Endodermal cell (in vitro differentiated cells): ENCODE measurements at regions not wholly inside any gene's neighbourhood (a gene's known extent, or its start where the extent isn't known, plus 50 kb on each side); places are given as distances from the start of the nearest gene placed in this dataset.

ENCODE experiments used
- DNase-seq: peaks from one replicate; pipeline ENCODE4 v3.0.0-alpha.2; 2017
- H3K27ac ChIP-seq: 2 replicates; pipeline ENCODE4 v1.5.1; 2013; ENCODE audit warnings: mild to moderate bottlenecking, low read depth, low read length, moderate library complexity
- H3K27me3 ChIP-seq: 2 replicates; pipeline ENCODE4 v1.6.1; 2013; ENCODE audit warnings: mild to moderate bottlenecking, low read length, moderate library complexity; ENCODE audit not compliant: insufficient read depth, control insufficient read depth, poor library complexity, severe bottlenecking
- H3K36me3 ChIP-seq: 2 replicates; pipeline ENCODE4 v1.7.0; 2013; ENCODE audit warnings: mild to moderate bottlenecking, low read length, moderate library complexity; ENCODE audit not compliant: control insufficient read depth, insufficient read depth
- H3K4me1 ChIP-seq: one replicate; pipeline ENCODE4 v1.7.0; 2013; ENCODE audit warnings: low read length; ENCODE audit not compliant: control insufficient read depth, insufficient read depth
- H3K4me3 ChIP-seq: 2 replicates; pipeline ENCODE4 v1.5.1; 2013; ENCODE audit warnings: mild to moderate bottlenecking, low read length, moderate library complexity
- H3K9ac ChIP-seq: 2 replicates; pipeline ENCODE4 v1.6.1; 2013; ENCODE audit warnings: mild to moderate bottlenecking, low read length, moderate library complexity; ENCODE audit not compliant: poor library complexity, severe bottlenecking; ENCODE audit errors: extremely low read depth
- H3K9me3 ChIP-seq: 2 replicates; pipeline ENCODE4 v1.6.1; 2013; ENCODE audit warnings: mild to moderate bottlenecking, low read length, moderate library complexity; ENCODE audit not compliant: control insufficient read depth
- H3K27ac Mint-ChIP-seq: 2 replicates; pipeline ENCODE4 v1.8.0; 2020; ENCODE audit warnings: mixed read lengths
- H3K27me3 Mint-ChIP-seq: 2 replicates; pipeline ENCODE4 v1.8.0; 2021; ENCODE audit warnings: mild to moderate bottlenecking, mixed read lengths; ENCODE audit not compliant: insufficient read depth
- H3K36me3 Mint-ChIP-seq: 2 replicates; pipeline ENCODE4 v1.8.0; 2020; ENCODE audit warnings: low read depth, mixed read lengths
- H3K4me1 Mint-ChIP-seq: 2 replicates; pipeline ENCODE4 v1.8.0; 2020; ENCODE audit warnings: mixed read lengths
- H3K4me3 Mint-ChIP-seq: 2 replicates; pipeline ENCODE4 v1.8.0; 2020; ENCODE audit warnings: mild to moderate bottlenecking, moderate library complexity, mixed read lengths
- H3K9me3 Mint-ChIP-seq: 2 replicates; pipeline ENCODE4 v1.8.0; 2020; ENCODE audit warnings: mild to moderate bottlenecking, mixed read lengths
- WGBS, 2 experiments: methylation state at CpG; one replicate each; pipeline versions ENCODE4 v1.1.5 to v1.1.7; 2013; ENCODE audit warnings: missing lambda C conversion rate in 2 of 2, mixed read lengths in 1 of 2; ENCODE audit not compliant: insufficient coverage in 1 of 2, insufficient read length in 1 of 2; 5-methylcytosine and 5-hydroxymethylcytosine counted together
- TF ChIP-seq, protein P1 (sequence below): fragments of 200-600 bp; sonication (generic); conservative IDR thresholded peaks from 2 replicates; pipeline ENCODE4 v1.5.0; 2021; ENCODE audit warnings: antibody characterized with exemption, mild to moderate bottlenecking

DNA sequence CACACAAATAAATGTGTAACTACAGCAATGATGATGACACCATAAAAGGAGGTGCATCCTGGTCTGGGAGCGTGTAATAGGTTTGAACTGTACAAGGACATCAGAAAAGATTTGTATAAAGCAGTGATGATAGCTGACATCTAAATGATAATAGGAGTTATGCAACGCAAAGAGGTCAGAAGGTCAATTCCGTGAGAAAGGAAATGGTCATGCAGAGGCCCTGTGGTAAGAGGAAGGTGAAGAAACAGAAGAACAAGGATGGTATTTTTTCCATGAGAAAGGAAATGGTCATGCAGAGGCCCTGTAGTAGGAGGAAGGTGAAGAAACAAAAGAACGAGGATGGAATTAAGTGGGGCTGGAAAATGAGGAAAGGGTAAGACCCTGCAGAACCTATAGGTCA, 106.7 kb upstream of the TMPO start:
- H3K4me3 Mint-ChIP-seq: no peak overlapping the region

DNA sequence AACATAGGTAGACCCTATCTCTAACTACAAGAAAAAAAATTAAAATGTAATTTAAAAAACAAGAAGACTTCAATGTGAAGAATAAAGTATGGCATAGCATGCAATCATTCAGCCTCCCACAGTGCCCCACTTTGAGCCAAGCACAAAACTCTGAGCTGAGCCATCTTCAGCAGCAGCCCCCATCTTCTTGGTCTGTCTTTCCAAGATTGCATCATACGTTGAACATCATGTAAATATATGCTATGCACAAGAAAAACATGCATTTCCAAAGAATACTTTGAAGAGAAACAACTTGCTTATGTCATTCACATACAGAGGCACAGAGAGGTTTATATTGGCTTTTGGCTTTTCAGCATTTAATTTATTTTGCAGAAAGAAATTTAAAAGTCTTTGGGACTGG, 105.8 kb upstream of the TMPO start:
- Mint-ChIP-seq H3K27me3 (no peaks in the 10 kb centered on the region), H3K9me3 (peaks cover 22% of the 10 kb centered on the region), H3K27ac (no peak overlapping the region), H3K4me1 (no peaks in the 10 kb centered on the region), H3K4me3 (no peak overlapping the region), H3K36me3 (no peaks in the 10 kb centered on the region)
- H3K9ac ChIP-seq: no peak overlapping the region
- H3K4me3 ChIP-seq: no peak overlapping the region
- no peak overlapping the region for H3K27ac ChIP-seq
- H3K4me1 ChIP-seq: no peaks in the 10 kb centered on the region
- TF ChIP-seq, protein P1, sequence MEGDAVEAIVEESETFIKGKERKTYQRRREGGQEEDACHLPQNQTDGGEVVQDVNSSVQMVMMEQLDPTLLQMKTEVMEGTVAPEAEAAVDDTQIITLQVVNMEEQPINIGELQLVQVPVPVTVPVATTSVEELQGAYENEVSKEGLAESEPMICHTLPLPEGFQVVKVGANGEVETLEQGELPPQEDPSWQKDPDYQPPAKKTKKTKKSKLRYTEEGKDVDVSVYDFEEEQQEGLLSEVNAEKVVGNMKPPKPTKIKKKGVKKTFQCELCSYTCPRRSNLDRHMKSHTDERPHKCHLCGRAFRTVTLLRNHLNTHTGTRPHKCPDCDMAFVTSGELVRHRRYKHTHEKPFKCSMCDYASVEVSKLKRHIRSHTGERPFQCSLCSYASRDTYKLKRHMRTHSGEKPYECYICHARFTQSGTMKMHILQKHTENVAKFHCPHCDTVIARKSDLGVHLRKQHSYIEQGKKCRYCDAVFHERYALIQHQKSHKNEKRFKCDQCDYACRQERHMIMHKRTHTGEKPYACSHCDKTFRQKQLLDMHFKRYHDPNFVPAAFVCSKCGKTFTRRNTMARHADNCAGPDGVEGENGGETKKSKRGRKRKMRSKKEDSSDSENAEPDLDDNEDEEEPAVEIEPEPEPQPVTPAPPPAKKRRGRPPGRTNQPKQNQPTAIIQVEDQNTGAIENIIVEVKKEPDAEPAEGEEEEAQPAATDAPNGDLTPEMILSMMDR: no peak
- no peaks in the 10 kb centered on the region for H3K36me3 ChIP-seq
- 100% methylated on average over 1 of the region's 1 CpG for WGBS, 2 experiments
- no peak for DNase-seq
- H3K9me3 ChIP-seq: peaks cover 20% of the 10 kb centered on the region
- H3K27me3 ChIP-seq: no peaks in the 10 kb centered on the region

More for the DNA sequence above, 106.7 kb upstream of the TMPO start:
- no peaks in the 10 kb centered on the region for H3K36me3 ChIP-seq
- WGBS, 2 experiments: 86 to 91% methylated on average over 4 of the region's 4 CpGs
- H3K27me3 ChIP-seq: no peaks in the 10 kb centered on the region
- H3K27ac Mint-ChIP-seq: no peak overlapping the region
- H3K27me3 Mint-ChIP-seq: no peaks in the 10 kb centered on the region
- no peak overlapping the region for H3K27ac ChIP-seq
- no peaks in the 10 kb centered on the region for H3K4me1 ChIP-seq
- H3K4me1 Mint-ChIP-seq: peaks cover 6% of the 10 kb centered on the region
- no peak overlapping the region for H3K4me3 ChIP-seq
- no peak overlapping the region for H3K9ac ChIP-seq
- peaks cover 22% of the 10 kb centered on the region for H3K9me3 Mint-ChIP-seq
- H3K9me3 ChIP-seq: peaks cover 20% of the 10 kb centered on the region
- no peaks in the 10 kb centered on the region for H3K36me3 Mint-ChIP-seq
- DNase-seq: no peak
- TF ChIP-seq, protein P1: no peak

- DNase-seq: peak; percentile 4
- Mint-ChIP-seq H3K9me3 (peaks cover 22% of the 10 kb centered on the region), H3K27me3 (no peaks in the 10 kb centered on the region), H3K27ac (no peak overlapping the region), H3K4me3 (no peak overlapping the region), H3K36me3 (no peaks in the 10 kb centered on the region), H3K4me1 (no peaks in the 10 kb centered on the region)
- Histone ChIP-seq H3K36me3 (no peaks in the 10 kb centered on the region), H3K4me1 (no peaks in the 10 kb centered on the region), H3K9ac (no peak overlapping the region), H3K9me3 (peaks cover 20% of the 10 kb centered on the region), H3K4me3 (no peak overlapping the region), H3K27ac (no peak overlapping the region), H3K27me3 (no peaks in the 10 kb centered on the region)
- TF ChIP-seq, protein P1: no peak
Measured at GRCh38 chr12:98410356-98410755, 105.0 kb upstream of the TMPO start.
